ENCODE measurements at regions not wholly inside any gene's neighbourhood (a gene's known extent, or its start where the extent isn't known, plus 50 kb on each side); places are given as distances from the start of the nearest gene placed in this dataset.
A peak's percentile ranks its signal among the peaks of the same experiment; 100 is the strongest.
"Not testable (repeated sequence)": the region's sequence is repeated elsewhere in the genome, so short reads cannot be mapped to it uniquely, and the experiment has no call there.

DNA sequence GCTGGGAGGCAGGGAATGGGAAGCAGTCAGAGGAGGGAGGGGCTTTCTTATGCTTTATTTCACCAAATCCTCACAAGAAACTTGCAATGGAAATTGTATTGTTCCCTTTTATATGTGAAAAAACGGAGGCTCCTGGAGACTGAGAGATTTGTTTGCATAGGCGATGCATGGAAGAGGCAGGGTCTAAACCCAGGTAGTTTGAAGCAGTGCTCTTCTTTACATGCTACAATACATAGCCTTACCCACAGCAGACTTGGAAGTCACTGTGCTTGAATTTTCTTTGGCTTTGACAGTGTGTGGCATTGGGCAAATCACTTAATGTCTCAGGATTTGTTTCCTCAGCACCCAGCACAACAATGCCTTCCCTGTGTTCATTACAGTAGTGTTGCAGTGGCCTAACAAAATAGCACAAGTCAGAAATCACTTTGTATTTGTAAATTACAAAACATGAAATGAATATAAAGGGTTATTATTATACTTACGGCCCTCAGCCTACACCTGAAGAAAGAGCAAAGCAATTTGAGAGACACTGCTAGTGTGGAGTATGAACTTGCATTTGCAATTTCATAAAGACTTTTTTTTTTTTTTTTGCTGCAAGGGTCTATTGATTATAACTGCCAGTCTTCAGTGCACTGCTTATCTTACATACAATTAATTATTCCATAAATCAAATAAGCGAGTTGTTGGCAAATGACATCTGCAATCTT, 646.4 kb upstream of the KCNMB2 start:
- TF ChIP-seq, protein P1, sequence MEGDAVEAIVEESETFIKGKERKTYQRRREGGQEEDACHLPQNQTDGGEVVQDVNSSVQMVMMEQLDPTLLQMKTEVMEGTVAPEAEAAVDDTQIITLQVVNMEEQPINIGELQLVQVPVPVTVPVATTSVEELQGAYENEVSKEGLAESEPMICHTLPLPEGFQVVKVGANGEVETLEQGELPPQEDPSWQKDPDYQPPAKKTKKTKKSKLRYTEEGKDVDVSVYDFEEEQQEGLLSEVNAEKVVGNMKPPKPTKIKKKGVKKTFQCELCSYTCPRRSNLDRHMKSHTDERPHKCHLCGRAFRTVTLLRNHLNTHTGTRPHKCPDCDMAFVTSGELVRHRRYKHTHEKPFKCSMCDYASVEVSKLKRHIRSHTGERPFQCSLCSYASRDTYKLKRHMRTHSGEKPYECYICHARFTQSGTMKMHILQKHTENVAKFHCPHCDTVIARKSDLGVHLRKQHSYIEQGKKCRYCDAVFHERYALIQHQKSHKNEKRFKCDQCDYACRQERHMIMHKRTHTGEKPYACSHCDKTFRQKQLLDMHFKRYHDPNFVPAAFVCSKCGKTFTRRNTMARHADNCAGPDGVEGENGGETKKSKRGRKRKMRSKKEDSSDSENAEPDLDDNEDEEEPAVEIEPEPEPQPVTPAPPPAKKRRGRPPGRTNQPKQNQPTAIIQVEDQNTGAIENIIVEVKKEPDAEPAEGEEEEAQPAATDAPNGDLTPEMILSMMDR (IDR thresholded peaks at IDR 0.05; ENCODE audit: insufficient read depth, low read length, missing control alignments) = no peak
- H3K4me3 ChIP-seq (ENCODE audit: low read depth, low read length) = no peak overlapping the region
- ChIA-PET POLR2A (no interaction called here), CTCF (interaction anchor here (1.1 kb wide), 1 partner anchor 9 kb away, joined by 3 read pairs; no protein-coding TSS in a partner anchor)
- DNase-seq (ENCODE audit: low read depth, low spot score) = no peak

DNA sequence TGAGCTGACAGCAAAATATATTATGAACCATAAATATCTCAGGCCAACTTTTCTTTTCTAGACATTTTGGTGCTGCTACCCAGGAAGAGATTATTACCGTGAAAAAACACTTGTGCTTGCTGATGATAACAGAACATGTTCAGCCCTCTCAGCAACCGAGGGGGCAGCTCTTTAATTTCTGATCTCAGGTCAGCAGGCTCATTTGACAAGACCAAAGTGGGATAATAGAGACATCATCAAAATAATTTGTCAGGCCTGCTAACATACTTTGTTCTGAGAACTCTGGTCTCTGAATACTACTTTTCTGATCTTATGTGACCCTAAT, 645.9 kb upstream of the KCNMB2 start:
- ChIA-PET CTCF (no interaction called here), POLR2A (no interaction called here)
- TF ChIP-seq, protein P1 (IDR thresholded peaks at IDR 0.05; ENCODE audit: insufficient read depth, low read length, missing control alignments) = no peak
- H3K4me3 ChIP-seq (ENCODE audit: low read depth, low read length) = no peak overlapping the region
- no peak for DNase-seq (ENCODE audit: low read depth, low spot score)

DNA sequence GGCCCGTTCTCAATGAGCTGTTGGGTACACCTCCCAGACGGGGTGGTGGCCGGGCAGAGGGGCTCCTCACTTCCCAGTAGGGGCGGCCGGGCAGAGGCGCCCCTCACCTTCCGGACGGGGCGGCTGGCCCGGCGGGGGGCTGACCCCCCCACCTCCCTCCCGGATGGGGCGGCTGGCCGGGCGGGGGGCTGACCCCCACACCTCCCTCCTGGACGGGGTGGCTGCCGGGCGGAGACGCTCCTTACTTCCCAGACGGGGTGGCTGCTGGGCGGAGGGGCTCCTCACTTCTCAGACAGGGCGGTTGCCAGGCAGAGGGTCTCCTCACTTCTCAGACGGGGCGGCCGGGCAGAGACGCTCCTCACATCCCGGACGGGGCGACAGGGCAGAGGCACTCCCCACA, 644.7 kb upstream of the KCNMB2 start:
- POLR2A ChIA-PET; CTCF ChIA-PET; DNase-seq (ENCODE audit: low read depth, low spot score); H3K4me3 ChIP-seq (ENCODE audit: low read depth, low read length): not testable (repeated sequence)

DNA sequence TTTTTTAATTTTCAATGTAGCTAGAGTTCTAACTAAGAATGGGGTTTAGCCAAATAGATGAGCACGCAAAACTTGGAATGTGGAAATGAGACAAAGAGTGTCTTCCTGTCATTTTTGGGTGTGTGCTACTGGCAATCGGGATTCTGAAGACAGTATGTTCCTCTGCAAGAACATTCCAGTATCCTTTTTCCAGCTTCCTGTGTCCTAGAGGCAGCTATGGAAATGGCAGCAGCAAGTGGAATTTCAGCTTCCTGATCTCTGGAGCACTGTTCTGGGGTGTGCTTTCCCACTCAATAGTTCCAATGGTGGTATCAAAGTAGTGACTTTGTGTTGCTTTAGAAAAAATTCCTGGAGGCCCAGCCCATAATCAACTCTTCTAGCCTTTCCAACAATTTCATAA, 642.9 kb upstream of the KCNMB2 start:
- CTCF ChIA-PET = interaction anchor here (1.2 kb wide), 1 partner anchor 14 kb away, joined by 3 read pairs; no protein-coding TSS in a partner anchor

DNA sequence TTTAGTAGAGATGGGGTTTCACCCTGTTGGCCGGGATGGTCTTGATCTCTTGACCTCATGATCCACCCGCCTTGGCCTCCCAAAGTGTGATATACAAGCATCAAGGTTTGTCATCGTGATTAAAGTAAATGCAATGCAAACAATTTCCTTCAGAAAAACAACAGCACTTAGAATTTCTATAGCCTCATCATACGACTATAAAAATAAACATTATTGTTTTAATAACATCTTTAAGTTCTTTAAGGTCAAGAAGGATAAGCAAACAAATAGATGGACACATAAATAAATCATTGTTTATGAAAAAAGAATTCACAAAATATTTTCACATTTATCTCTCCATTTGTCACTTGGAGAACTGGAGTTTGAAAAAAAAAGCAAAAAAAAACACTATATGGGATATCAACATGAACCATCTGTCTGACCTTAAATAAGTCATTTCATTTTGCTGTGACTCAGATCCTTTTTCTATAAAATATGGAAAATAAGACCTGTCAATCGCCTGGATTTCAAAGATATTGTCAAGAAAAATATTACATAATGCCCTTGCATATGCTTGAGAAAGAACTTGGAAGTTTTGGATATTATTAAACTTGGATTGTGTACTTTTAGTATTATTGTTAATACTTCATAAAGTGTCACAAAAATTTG, 642.0 kb upstream of the KCNMB2 start:
- no peak for DNase-seq (ENCODE audit: low read depth, low spot score)
- CTCF ChIA-PET = interaction anchor here (1.2 kb wide), 2 partner anchors 13 kb away, joined by 3 read pairs; no protein-coding TSS in a partner anchor
- POLR2A ChIA-PET = no interaction called here
- TF ChIP-seq, protein P1 (IDR thresholded peaks at IDR 0.05; ENCODE audit: insufficient read depth, low read length, missing control alignments) = no peak
- H3K4me3 ChIP-seq (ENCODE audit: low read depth, low read length) = no peak overlapping the region

More for the DNA sequence above, 642.9 kb upstream of the KCNMB2 start:
- H3K4me3 ChIP-seq (ENCODE audit: low read depth, low read length) = no peak overlapping the region
- TF ChIP-seq, protein P1 (IDR thresholded peaks at IDR 0.05; ENCODE audit: insufficient read depth, low read length, missing control alignments) = peak; percentile 4
- POLR2A ChIA-PET = no interaction called here
- DNase-seq (ENCODE audit: low read depth, low spot score) = no peak

DNA sequence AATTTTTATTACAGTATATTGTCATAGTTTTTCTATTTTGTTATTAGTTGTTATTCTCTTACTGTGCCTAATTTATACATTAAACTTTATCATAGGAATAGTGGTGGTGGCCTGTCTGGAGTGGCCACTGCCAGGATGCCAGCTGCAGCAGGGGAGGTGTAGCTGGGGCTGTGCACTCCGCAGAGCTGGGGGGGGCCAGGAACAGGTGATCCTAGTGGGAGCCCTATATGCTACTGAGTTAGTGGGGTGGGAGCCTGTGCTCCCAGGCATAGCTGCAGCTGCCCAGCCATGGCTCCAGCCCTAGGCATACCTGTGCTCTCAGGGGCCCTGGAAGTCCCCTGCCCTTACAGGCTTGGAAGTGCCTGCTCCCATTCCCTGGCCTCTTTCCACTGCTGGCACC, 638.1 kb upstream of the KCNMB2 start:
- ChIA-PET POLR2A (no interaction called here), CTCF (no interaction called here)
- H3K4me3 ChIP-seq (ENCODE audit: low read depth, low read length) = no peak overlapping the region
- no peak for DNase-seq (ENCODE audit: low read depth, low spot score)
- TF ChIP-seq, protein P1 (IDR thresholded peaks at IDR 0.05; ENCODE audit: insufficient read depth, low read length, missing control alignments) = no peak

Data from AG04449 (cell line).